ENCODE measurements at regions not wholly inside any gene's neighbourhood (a gene's known extent, or its start where the extent isn't known, plus 50 kb on each side); places are given as distances from the start of the nearest gene placed in this dataset.

GRCh38 chrX:44619039-44619438, 76.4 kb upstream of the FUNDC1 start:
- intact Hi-C loops (cut with DNase I; ENCODE audit: low total_unique reads) (no loop called here), in situ Hi-C loops (cut with MboI; ENCODE audit: low pct_ligation_motif_present in 1 of 4, low pct_unique_long_range_greater_than_20kb in 1 of 4, low sequenced_read_pairs in 3 of 4) (no loop called here)
- Histone ChIP-seq H3K36me3 (no peaks in the 10 kb centered on the region), H3K9me3 (no peaks in the 10 kb centered on the region), H3K4me3 (no peak overlapping the region), H3K27me3 (no peaks in the 10 kb centered on the region), H3K27ac (no peak overlapping the region), H3K4me1 (no peaks in the 10 kb centered on the region)
- WGBS, 2 donors (ENCODE audit: low coverage in 1 of 2) = 80 to 81% methylated on average over 1 to 4 of the region's 4 CpGs
- no peak for DNase-seq
- TF ChIP-seq POLR2A (IDR thresholded peaks at IDR 0.05) (no peak), EP300 (IDR thresholded peaks at IDR 0.05; ENCODE audit: low read depth) (no peak), CTCF (IDR thresholded peaks at IDR 0.05) (no peak), POLR2AphosphoS5 (IDR thresholded peaks at IDR 0.05) (no peak)

DNA sequence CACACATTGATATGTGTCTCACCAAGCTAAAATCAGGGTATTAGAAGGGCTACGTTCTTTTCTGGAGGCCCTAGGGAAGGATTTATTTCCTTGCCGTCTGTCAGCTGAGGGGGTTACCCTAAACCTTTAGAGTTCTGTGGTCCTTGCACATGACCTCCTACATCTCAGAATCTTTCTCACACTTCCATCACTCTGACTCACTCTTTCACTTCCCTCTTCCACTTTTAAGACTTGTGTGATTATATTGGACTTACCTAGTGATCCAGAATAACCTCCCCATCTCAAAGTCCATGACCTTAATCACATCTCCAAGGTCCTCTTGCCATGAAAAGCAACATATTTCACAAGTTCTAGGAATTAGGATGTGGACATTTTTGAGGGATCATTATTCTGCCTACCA, 53.6 kb upstream of the FUNDC1 start:
- no peak for DNase-seq
- TF ChIP-seq EP300 (IDR thresholded peaks at IDR 0.05; ENCODE audit: low read depth) (no peak), POLR2AphosphoS5 (IDR thresholded peaks at IDR 0.05) (no peak), POLR2A (IDR thresholded peaks at IDR 0.05) (no peak), CTCF (IDR thresholded peaks at IDR 0.05) (no peak)
- intact Hi-C loops (cut with DNase I; ENCODE audit: low total_unique reads) (no loop called here), in situ Hi-C loops (cut with MboI; ENCODE audit: low pct_ligation_motif_present in 1 of 4, low pct_unique_long_range_greater_than_20kb in 1 of 4, low sequenced_read_pairs in 3 of 4) (no loop called here)
- H3K36me3 ChIP-seq = no peaks in the 10 kb centered on the region
- no peaks in the 10 kb centered on the region for H3K4me1 ChIP-seq
- no peaks in the 10 kb centered on the region for H3K27me3 ChIP-seq
- 63% methylated on average over 2 of the region's 2 CpGs; no CpG with 5 or more reads in 1 of the 2 donors for WGBS, 2 donors (ENCODE audit: low coverage in 1 of 2)
- H3K9me3 ChIP-seq = no peaks in the 10 kb centered on the region
- no peak overlapping the region for H3K27ac ChIP-seq
- H3K4me3 ChIP-seq = no peak overlapping the region

Small RNAs in the stretch of these regions (small RNA-seq; reads per million reads assigned to genes)
- 0 reads per million in 4 donors for gene RN7SL291P
